HG03095 (cell line): ENCODE measurements at regions not wholly inside any gene's neighbourhood (a gene's known extent, or its start where the extent isn't known, plus 50 kb on each side); places are given as distances from the start of the nearest gene placed in this dataset.
A peak's percentile ranks its signal among the peaks of the same experiment; 100 is the strongest.

ENCODE experiments used
- ATAC-seq: cut with Tn5 transposase; IDR thresholded peaks from one replicate; pipeline ENCODE4 v1.9.1; 2021; ENCODE audit warnings: moderate library complexity; ENCODE audit not compliant: unreplicated experiment

GRCh38 chr6:148140772-148141557 lies 201.7 kb upstream of the SASH1 start:
- ATAC-seq, result no peak

- ATAC-seq, result no peak
Measured at GRCh38 chr6:148142821-148143220, 199.8 kb upstream of the SASH1 start.

GRCh38 chr6:148143771-148144170 lies 198.9 kb upstream of the SASH1 start:
- no peak for ATAC-seq

GRCh38 chr6:148144917-148145521 lies 197.6 kb upstream of the SASH1 start:
- peak; percentile 75 for ATAC-seq

- ATAC-seq, result no peak
Measured at GRCh38 chr6:148146717-148147462, 195.7 kb upstream of the SASH1 start.

GRCh38 chr6:148147463-148147830 lies 195.2 kb upstream of the SASH1 start:
- no peak for ATAC-seq

GRCh38 chr6:148151896-148152643 lies 190.6 kb upstream of the SASH1 start:
- ATAC-seq, result no peak

GRCh38 chr6:148154668-148155067 lies 188.0 kb upstream of the SASH1 start:
- no peak for ATAC-seq

GRCh38 chr6:148155293-148155692 lies 187.3 kb upstream of the SASH1 start:
- ATAC-seq, result no peak

GRCh38 chr6:148157841-148158240 lies 184.8 kb upstream of the SASH1 start:
- no peak for ATAC-seq

GRCh38 chr6:148164645-148165044 lies 178.0 kb upstream of the SASH1 start:
- no peak for ATAC-seq

- ATAC-seq, result no peak
Measured at GRCh38 chr6:148166339-148166968, 176.2 kb upstream of the SASH1 start.

- no peak for ATAC-seq
Measured at GRCh38 chr6:148169706-148170105, 172.9 kb upstream of the SASH1 start.

- no peak for ATAC-seq
Measured at GRCh38 chr6:148170286-148170685, 172.4 kb upstream of the SASH1 start.

GRCh38 chr6:148173548-148173947 lies 169.1 kb upstream of the SASH1 start:
- ATAC-seq, result no peak

GRCh38 chr6:148175550-148176188 lies 167.0 kb upstream of the SASH1 start:
- no peak for ATAC-seq

- no peak for ATAC-seq
Measured at GRCh38 chr6:148177589-148178233, 164.9 kb upstream of the SASH1 start.

- no peak for ATAC-seq
Measured at GRCh38 chr6:148179786-148180185, 162.9 kb upstream of the SASH1 start.

- no peak for ATAC-seq
Measured at GRCh38 chr6:148182378-148182777, 160.3 kb upstream of the SASH1 start.

GRCh38 chr6:148183776-148184175 lies 158.9 kb upstream of the SASH1 start:
- no peak for ATAC-seq
